AG09319 (cell line): ENCODE measurements at regions not wholly inside any gene's neighbourhood (a gene's known extent, or its start where the extent isn't known, plus 50 kb on each side); places are given as distances from the start of the nearest gene placed in this dataset.

ENCODE experiments used
- DNase-seq: peaks from one replicate; pipeline ENCODE4 v3.0.0-alpha.2; 2010; ENCODE audit warnings: low read depth; ENCODE audit errors: extremely low read depth
- TF ChIP-seq, protein P1 (sequence below): IDR thresholded peaks from 2 replicates; pipeline ENCODE4 v1.5.1; 2011; ENCODE audit warnings: low read depth, mild to moderate bottlenecking, inconsistent platforms, low read length, moderate library complexity

DNA sequence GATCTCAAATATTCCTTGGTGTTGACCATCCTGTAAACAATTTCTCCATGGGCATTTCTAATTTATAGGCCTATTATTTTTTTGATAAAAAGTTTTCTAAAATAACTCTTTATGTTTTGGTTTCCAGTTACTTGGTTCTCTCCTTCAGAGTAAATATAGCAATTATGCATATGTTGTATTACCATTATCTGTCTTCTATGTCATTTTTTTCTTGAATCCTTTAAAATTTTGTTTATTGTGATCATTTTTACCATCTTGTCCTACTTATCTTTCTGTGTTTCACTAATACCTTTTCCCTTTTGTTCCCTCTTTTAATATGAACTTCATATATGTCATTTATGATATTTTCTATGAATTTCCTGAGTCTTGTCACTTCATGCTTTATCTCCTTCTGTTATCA lies 341.1 kb downstream of the PDCD6IP start:
- DNase-seq, result no peak
- TF ChIP-seq, protein P1, sequence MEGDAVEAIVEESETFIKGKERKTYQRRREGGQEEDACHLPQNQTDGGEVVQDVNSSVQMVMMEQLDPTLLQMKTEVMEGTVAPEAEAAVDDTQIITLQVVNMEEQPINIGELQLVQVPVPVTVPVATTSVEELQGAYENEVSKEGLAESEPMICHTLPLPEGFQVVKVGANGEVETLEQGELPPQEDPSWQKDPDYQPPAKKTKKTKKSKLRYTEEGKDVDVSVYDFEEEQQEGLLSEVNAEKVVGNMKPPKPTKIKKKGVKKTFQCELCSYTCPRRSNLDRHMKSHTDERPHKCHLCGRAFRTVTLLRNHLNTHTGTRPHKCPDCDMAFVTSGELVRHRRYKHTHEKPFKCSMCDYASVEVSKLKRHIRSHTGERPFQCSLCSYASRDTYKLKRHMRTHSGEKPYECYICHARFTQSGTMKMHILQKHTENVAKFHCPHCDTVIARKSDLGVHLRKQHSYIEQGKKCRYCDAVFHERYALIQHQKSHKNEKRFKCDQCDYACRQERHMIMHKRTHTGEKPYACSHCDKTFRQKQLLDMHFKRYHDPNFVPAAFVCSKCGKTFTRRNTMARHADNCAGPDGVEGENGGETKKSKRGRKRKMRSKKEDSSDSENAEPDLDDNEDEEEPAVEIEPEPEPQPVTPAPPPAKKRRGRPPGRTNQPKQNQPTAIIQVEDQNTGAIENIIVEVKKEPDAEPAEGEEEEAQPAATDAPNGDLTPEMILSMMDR, result no peak

DNA sequence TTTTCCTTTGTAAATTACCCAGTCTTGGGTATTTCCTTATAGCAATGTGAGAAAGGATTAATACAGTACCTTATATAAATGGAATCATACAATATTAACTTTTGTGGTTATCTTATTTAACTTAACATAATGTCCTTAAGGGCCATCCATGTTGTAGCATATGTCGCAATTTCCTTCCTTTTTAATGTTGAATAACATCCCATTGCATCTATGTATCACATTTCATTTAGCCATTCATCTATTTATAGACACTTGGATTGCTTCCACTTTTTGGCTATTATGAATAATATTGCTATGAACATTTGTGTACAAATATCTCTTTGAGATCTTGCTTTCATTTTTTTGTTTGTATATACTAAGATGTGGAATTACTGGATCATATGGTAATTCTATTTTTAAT lies 342.2 kb downstream of the PDCD6IP start:
- no peak for DNase-seq
- TF ChIP-seq, protein P1, result no peak

DNA sequence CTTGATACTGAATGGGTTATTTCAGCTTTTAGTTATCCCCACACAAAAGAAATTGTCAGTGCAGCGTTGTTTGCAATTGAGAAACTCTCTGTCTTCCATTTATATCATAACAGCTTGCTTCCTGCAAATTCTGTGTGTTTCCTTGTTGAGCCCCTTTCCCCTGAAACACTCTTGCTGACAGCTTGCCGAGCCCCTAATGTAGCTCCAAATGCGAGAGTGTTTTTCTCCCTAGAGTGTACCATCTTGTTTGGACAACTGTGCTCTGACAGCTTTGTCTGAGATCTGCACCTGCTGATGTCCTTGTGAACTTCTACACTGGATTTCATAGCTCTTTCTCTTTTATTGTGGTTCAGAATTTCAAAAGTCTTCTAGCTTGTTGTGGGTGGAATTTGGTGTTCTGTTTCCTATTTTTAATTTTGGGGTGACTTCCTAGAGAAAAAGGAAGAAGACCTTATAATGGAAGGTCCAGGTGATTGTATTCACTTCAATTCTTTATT lies 343.5 kb downstream of the PDCD6IP start:
- no peak for DNase-seq
- TF ChIP-seq, protein P1, result no peak

DNA sequence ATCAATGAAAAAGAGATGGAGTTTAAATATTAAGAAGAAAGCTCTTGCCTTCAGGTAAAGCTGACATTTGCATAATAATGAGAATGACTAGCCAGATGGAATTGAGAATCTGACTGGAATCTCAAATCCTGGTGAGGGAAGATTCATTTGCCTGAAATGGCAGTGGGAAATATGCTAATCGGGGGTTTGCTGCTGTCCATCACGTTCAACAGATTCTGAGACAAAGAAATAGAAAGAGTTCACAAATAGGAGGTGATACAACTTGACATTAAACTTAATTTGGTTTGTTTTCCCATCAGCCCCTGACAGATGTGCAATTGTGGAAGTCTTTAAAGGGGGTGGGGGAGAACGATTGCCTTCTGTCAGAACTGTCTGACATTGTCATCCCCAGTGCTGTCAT lies 347.4 kb downstream of the PDCD6IP start:
- DNase-seq, result no peak
- TF ChIP-seq, protein P1, result no peak

DNA sequence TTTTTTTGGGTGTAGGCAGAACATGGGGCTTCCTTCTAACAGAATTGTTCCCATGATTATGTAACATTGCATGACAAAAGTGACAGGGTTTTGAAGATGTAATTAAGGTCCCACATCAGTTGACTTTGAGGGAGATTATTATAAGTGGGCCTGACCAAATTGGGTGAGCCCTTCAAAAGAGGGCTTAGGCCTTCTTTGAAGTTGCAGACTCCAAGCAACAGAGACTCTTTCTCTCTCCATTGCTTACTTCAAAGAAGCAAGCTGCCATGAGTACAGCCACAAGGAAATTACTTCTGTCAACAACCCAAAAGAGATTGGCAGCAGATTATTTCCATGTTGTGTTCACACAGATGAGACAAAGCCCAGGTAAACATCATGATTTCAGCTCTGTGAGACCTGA lies 348.2 kb downstream of the PDCD6IP start:
- DNase-seq, result no peak
- TF ChIP-seq, protein P1, result no peak

DNA sequence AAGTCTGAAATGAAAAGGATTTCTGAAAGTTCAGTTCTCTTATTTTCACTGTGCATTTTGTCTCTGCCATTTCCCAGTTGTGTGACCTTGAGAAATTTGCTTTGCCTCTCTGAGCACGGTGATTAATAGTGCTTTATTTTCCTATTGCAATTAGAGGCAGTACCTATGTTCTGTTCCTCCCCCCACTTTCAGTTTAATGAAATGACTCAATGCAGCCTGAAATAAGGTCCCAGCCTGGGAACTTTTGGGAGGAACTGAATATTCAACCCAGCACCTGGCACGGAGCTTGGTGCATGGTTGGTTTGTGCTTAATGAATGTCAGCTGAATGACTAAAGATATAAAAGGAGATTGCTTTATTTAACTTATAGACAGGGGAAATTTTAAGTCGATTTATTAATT lies 352.6 kb downstream of the PDCD6IP start:
- DNase-seq, result no peak
- TF ChIP-seq, protein P1, result no peak

DNA sequence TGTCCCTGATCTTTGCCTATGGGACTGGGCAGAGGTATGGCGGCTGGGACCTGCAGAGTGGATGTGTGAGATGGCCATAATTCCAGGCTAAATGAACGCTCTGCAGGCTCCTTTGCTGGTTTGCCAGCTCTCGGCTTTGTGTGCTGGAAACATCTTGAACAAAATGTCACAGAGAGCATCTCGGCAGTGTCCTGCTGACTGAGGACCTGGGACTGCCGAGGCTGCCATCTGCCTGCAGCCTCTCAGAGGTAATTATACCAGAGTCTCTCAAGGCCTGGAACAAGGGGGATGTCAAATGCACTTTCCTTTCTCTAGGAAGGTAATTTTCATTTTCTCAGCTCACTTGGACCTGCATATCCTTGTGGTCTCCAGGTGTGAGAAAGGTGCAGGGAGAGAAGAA lies 354.2 kb downstream of the PDCD6IP start:
- TF ChIP-seq, protein P1, result no peak
- DNase-seq, result no peak
